ENCODE measurements at regions not wholly inside any gene's neighbourhood (a gene's known extent, or its start where the extent isn't known, plus 50 kb on each side); places are given as distances from the start of the nearest gene placed in this dataset.

DNA sequence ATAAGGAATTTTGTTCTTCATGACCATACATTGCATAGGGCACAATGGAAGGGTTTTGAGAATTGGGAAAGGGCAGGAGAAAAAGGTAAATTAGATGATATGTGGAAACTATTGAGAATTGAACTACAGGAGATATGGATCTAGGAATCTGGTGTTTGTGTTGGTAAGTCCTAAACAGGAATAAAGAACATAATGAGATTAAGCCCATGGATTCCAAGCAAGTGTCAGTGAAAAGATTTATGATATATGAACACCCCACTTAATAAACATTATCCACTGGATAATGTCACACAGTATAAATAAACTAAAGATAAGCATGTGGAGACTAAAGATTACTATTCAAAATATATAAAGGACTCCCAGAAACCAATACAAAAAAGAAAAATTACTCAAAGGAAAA, 98.2 kb downstream of the TNFSF18 start:
- TF ChIP-seq, protein P1, sequence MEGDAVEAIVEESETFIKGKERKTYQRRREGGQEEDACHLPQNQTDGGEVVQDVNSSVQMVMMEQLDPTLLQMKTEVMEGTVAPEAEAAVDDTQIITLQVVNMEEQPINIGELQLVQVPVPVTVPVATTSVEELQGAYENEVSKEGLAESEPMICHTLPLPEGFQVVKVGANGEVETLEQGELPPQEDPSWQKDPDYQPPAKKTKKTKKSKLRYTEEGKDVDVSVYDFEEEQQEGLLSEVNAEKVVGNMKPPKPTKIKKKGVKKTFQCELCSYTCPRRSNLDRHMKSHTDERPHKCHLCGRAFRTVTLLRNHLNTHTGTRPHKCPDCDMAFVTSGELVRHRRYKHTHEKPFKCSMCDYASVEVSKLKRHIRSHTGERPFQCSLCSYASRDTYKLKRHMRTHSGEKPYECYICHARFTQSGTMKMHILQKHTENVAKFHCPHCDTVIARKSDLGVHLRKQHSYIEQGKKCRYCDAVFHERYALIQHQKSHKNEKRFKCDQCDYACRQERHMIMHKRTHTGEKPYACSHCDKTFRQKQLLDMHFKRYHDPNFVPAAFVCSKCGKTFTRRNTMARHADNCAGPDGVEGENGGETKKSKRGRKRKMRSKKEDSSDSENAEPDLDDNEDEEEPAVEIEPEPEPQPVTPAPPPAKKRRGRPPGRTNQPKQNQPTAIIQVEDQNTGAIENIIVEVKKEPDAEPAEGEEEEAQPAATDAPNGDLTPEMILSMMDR (IDR thresholded peaks at IDR 0.05; ENCODE audit: poor library complexity): no peak
- TF ChIP-seq EZH2 (IDR thresholded peaks at IDR 0.05; ENCODE audit: borderline replicate concordance): no peak
